Keratinocyte (primary cell): ENCODE measurements at regions not wholly inside any gene's neighbourhood (a gene's known extent, or its start where the extent isn't known, plus 50 kb on each side); places are given as distances from the start of the nearest gene placed in this dataset.

ENCODE experiments used
- DNase-seq: peaks from one replicate; pipeline ENCODE4 v3.0.0-alpha.2; 2011; ENCODE audit warnings: low read depth, missing footprints, low spot score
- FAIRE-seq: peaks from 2 replicates; lab custom pipeline; 2011; peaks lifted over from hg19 to GRCh38; lab: Jason Lieb, UNC
- H2AFZ ChIP-seq: 2 replicates; pipeline ENCODE4 v1.6.0; 2012; ENCODE audit warnings: low read length, control low read depth, inconsistent platforms; ENCODE audit not compliant: control insufficient read depth
- H3K27ac ChIP-seq: 2 replicates; pipeline ENCODE4 v1.5.1; 2011; ENCODE audit warnings: low read length; ENCODE audit not compliant: control insufficient read depth, insufficient read depth
- H3K27me3 ChIP-seq: 3 replicates; pipeline ENCODE4 v1.6.0; 2011; ENCODE audit warnings: low read length; ENCODE audit not compliant: control insufficient read depth, insufficient read depth; ENCODE audit errors: extremely low read depth
- H3K36me3 ChIP-seq, 2 experiments: 2 replicates in 1 of 2; 3 replicates in 1 of 2; pipeline ENCODE4 v1.5.1; 2011; ENCODE audit warnings: low read length in 2 of 2, mild to moderate bottlenecking in 1 of 2; ENCODE audit not compliant: control insufficient read depth in 2 of 2, insufficient read depth in 2 of 2; ENCODE audit errors: extremely low read depth in 1 of 2
- H3K4me1 ChIP-seq: 3 replicates; pipeline ENCODE4 v1.5.1; 2011; ENCODE audit warnings: low read length; ENCODE audit not compliant: control insufficient read depth, insufficient read depth; ENCODE audit errors: extremely low read depth
- H3K4me2 ChIP-seq: 3 replicates; pipeline ENCODE4 v1.6.0; 2011; ENCODE audit warnings: low read depth, low read length; ENCODE audit not compliant: control insufficient read depth, insufficient read depth; ENCODE audit errors: extremely low read depth
- H3K4me3 ChIP-seq, 3 experiments: fragments of 200-600 bp in 1 of 3; sonication (generic) in 1 of 3; 2 replicates in 2 of 3; 3 replicates in 1 of 3; pipeline ENCODE4 v1.5.1; 2011 to 2016; ENCODE audit warnings: low read length in 3 of 3, mild to moderate bottlenecking in 3 of 3, control low read depth in 2 of 3, inconsistent platforms in 1 of 3, low read depth in 1 of 3, mixed read lengths in 1 of 3, mixed run types in 1 of 3, moderate library complexity in 1 of 3; ENCODE audit not compliant: control insufficient read depth in 2 of 3, insufficient read depth in 2 of 3; ENCODE audit errors: extremely low read depth in 1 of 3
- H3K79me2 ChIP-seq: 2 replicates; pipeline ENCODE4 v1.6.0; 2012; ENCODE audit warnings: low read length; ENCODE audit not compliant: control insufficient read depth, insufficient read depth
- H3K9ac ChIP-seq: 3 replicates; pipeline ENCODE4 v1.6.0; 2011; ENCODE audit warnings: low read length; ENCODE audit not compliant: control insufficient read depth, insufficient read depth; ENCODE audit errors: extremely low read depth
- H3K9me1 ChIP-seq: 3 replicates; pipeline ENCODE4 v1.6.0; 2011; ENCODE audit warnings: low read length; ENCODE audit not compliant: control insufficient read depth, insufficient read depth; ENCODE audit errors: extremely low read depth
- H3K9me3 ChIP-seq: 2 replicates; pipeline ENCODE4 v1.5.1; 2012; ENCODE audit warnings: low read depth, low read length; ENCODE audit not compliant: control insufficient read depth
- H4K20me1 ChIP-seq: 3 replicates; pipeline ENCODE4 v1.6.0; 2011; ENCODE audit warnings: low read length; ENCODE audit not compliant: control insufficient read depth, insufficient read depth; ENCODE audit errors: extremely low read depth
- CTCF ChIP-seq, 3 experiments: IDR thresholded peaks in 1 of 3; conservative IDR thresholded peaks in 1 of 3; optimal IDR thresholded peaks in 1 of 3; 2 replicates in 2 of 3; 3 replicates in 1 of 3; pipeline versions ENCODE3 to v1.5.1; 2011; ENCODE audit warnings: low read length in 3 of 3, mild to moderate bottlenecking in 3 of 3, moderate library complexity in 2 of 3, control low read depth in 1 of 3, inconsistent platforms in 1 of 3; ENCODE audit not compliant: insufficient read depth in 2 of 3; ENCODE audit errors: extremely low read depth in 1 of 3
- EZH2 ChIP-seq: IDR thresholded peaks from one replicate; pipeline ENCODE4 v1.6.1; 2012; ENCODE audit warnings: inconsistent platforms, mild to moderate bottlenecking, low read length, moderate library complexity
- dilution Hi-C: fragments of 300-500 bp; cut with MboI; formaldehyde crosslinking; loops from one replicate; pipeline ENCODE4 v1.7.0; 2020; ENCODE audit warnings: low sequenced_read_pairs; ENCODE audit not compliant: extremely low pct_ligation_motif_present

- no peak for FAIRE-seq
- peaks cover 6% of the 10 kb centered on the region for H3K4me1 ChIP-seq
- no peak overlapping the region for H2AFZ ChIP-seq
- dilution Hi-C loops = no loop called here
- no peak overlapping the region for H3K4me2 ChIP-seq
- DNase-seq = no peak
- no peak overlapping the region for H3K9ac ChIP-seq
- H3K27me3 ChIP-seq = no peaks in the 10 kb centered on the region
- H4K20me1 ChIP-seq = no peaks in the 10 kb centered on the region
- H3K79me2 ChIP-seq = no peaks in the 10 kb centered on the region
- H3K9me1 ChIP-seq = no peaks in the 10 kb centered on the region
- no peaks in the 10 kb centered on the region for H3K9me3 ChIP-seq
- TF ChIP-seq EZH2 = no peak
- no peak for TF ChIP-seq CTCF (optimal IDR thresholded peaks at IDR 0.05 in 1 of 3, IDR thresholded peaks at IDR 0.05 in 1 of 3, conservative IDR thresholded peaks at IDR 0.05 in 1 of 3; ENCODE audit: extremely low read depth in 1 of 3, insufficient read depth in 2 of 3, low read length in 3 of 3)
- no peaks in the 10 kb centered on the region for H3K36me3 ChIP-seq
- no peak overlapping the region for H3K27ac ChIP-seq
- no peak overlapping the region for H3K4me3 ChIP-seq
Observed at GRCh38 chr2:56743807-56744206, 560.0 kb downstream of the CCDC85A start.

- dilution Hi-C loops = no loop called here
- H3K79me2 ChIP-seq = no peaks in the 10 kb centered on the region
- H3K4me2 ChIP-seq = no peak overlapping the region
- H3K4me1 ChIP-seq = no peaks in the 10 kb centered on the region
- H3K9me3 ChIP-seq = no peaks in the 10 kb centered on the region
- TF ChIP-seq EZH2 = no peak
- TF ChIP-seq CTCF (optimal IDR thresholded peaks at IDR 0.05 in 1 of 3, IDR thresholded peaks at IDR 0.05 in 1 of 3, conservative IDR thresholded peaks at IDR 0.05 in 1 of 3; ENCODE audit: extremely low read depth in 1 of 3, insufficient read depth in 2 of 3, low read length in 3 of 3) = peak in 2 of 3 experiments; percentile 31 to 43
- no peaks in the 10 kb centered on the region for H3K36me3 ChIP-seq
- H3K9me1 ChIP-seq = no peaks in the 10 kb centered on the region
- no peak overlapping the region for H3K27ac ChIP-seq
- peak; percentile 13 for DNase-seq
- H3K27me3 ChIP-seq = no peaks in the 10 kb centered on the region
- no peak for FAIRE-seq
- no peak overlapping the region for H3K4me3 ChIP-seq
- no peaks in the 10 kb centered on the region for H4K20me1 ChIP-seq
- H3K9ac ChIP-seq = no peak overlapping the region
- no peak overlapping the region for H2AFZ ChIP-seq
Observed at GRCh38 chr2:56749152-56749752, 565.5 kb downstream of the CCDC85A start.
